Retinal pigment epithelial cell (primary cell): ENCODE measurements at regions not wholly inside any gene's neighbourhood (a gene's known extent, or its start where the extent isn't known, plus 50 kb on each side); places are given as distances from the start of the nearest gene placed in this dataset.

Experiments used
- DNase-seq: peaks from one replicate; pipeline ENCODE4 v3.0.0-alpha.2; 2010; ENCODE audit warnings: low read depth
- H3K4me3 ChIP-seq: 2 replicates; pipeline ENCODE4 v1.5.1; 2011; ENCODE audit warnings: mild to moderate bottlenecking, low read length, control low read depth, moderate library complexity
- TF ChIP-seq, protein P1 (sequence below): conservative IDR thresholded peaks from 2 replicates; pipeline ENCODE4 v1.5.1; 2011; ENCODE audit warnings: low read depth, low read length, control low read depth, inconsistent platforms

GRCh38 chr9:108270051-108270450 lies 585.7 kb downstream of the ACTL7B start:
- TF ChIP-seq, protein P1, sequence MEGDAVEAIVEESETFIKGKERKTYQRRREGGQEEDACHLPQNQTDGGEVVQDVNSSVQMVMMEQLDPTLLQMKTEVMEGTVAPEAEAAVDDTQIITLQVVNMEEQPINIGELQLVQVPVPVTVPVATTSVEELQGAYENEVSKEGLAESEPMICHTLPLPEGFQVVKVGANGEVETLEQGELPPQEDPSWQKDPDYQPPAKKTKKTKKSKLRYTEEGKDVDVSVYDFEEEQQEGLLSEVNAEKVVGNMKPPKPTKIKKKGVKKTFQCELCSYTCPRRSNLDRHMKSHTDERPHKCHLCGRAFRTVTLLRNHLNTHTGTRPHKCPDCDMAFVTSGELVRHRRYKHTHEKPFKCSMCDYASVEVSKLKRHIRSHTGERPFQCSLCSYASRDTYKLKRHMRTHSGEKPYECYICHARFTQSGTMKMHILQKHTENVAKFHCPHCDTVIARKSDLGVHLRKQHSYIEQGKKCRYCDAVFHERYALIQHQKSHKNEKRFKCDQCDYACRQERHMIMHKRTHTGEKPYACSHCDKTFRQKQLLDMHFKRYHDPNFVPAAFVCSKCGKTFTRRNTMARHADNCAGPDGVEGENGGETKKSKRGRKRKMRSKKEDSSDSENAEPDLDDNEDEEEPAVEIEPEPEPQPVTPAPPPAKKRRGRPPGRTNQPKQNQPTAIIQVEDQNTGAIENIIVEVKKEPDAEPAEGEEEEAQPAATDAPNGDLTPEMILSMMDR = no peak
- DNase-seq = peak; percentile 26

DNA sequence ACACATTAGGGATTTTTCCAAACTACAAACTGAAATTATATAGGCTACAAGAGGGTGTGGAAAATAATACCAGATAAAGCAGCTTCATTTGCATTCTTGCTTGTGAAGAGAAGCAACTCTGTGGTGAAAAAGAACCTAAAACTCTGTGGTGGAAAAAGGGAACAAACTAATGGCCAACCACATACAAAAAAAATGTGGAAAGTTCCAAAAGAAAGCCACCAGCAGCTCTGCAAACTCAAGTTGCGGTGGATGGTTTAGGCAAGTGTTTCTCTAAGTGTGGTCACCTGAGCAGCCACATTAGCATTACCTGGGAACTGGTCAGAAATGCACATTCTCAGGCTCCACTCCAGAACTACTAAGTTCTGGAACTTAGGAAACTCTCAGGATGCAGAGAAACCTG lies 586.4 kb downstream of the ACTL7B start:
- TF ChIP-seq, protein P1 = no peak
- DNase-seq = no peak
- no peak overlapping the region for H3K4me3 ChIP-seq

More at GRCh38 chr9:108270051-108270450, 585.7 kb downstream of the ACTL7B start:
- no peak overlapping the region for H3K4me3 ChIP-seq

- DNase-seq = no peak
- no peak overlapping the region for H3K4me3 ChIP-seq
- TF ChIP-seq, protein P1 = no peak
These were observed 590.7 kb downstream of the ACTL7B start for GRCh38 chr9:108265065-108265464.

DNA sequence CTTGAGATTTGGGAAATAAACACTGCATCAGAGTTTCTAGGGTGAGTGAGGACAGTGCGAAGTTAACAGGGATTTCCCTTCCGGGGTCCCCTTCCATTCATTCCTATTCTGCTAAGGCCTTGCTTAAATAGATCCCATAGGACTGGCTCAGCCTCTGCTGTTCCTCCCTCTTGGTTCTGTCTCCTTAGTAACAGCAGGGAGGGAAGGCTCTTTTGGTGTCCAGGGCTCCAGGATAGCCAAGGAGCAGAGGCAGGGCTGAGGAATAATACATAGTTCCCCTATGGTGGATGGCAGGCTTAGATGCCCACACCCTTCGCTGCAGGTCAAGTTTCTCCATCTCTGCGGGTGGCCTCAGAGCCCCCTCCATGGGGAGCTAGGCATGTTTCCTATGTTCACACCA lies 591.7 kb downstream of the ACTL7B start:
- TF ChIP-seq, protein P1 = no peak
- no peak for DNase-seq
- H3K4me3 ChIP-seq = no peak overlapping the region

- TF ChIP-seq, protein P1 = no peak
- no peak overlapping the region for H3K4me3 ChIP-seq
- no peak for DNase-seq
These were observed 593.0 kb downstream of the ACTL7B start for GRCh38 chr9:108262836-108263235.

GRCh38 chr9:108259917-108260675 lies 595.7 kb downstream of the ACTL7B start:
- H3K4me3 ChIP-seq = no peak overlapping the region
- TF ChIP-seq, protein P1 = no peak
- DNase-seq = no peak

DNA sequence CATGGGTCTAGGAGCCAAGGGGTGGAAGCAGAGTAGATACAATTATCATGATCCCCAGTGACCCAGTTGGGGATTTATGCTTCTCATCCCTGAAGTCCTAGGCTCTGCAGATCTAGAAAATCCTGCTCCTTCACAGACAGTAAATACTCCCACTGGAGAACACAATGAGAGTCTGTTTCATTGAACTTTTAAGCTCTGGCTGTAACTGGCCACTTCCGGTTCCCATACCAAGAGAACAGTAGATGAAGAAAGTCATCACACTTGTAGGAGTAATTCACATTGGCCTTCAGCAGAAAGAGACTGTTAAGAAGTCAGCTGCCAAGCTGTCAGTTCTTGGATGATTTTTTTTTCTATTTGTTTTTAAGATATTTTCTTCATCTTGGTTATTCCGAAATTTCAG lies 597.1 kb downstream of the ACTL7B start:
- TF ChIP-seq, protein P1 = no peak
- H3K4me3 ChIP-seq = no peak overlapping the region
- DNase-seq = no peak
